Cardiac fibroblast (primary cell): ENCODE measurements at regions not wholly inside any gene's neighbourhood (a gene's known extent, or its start where the extent isn't known, plus 50 kb on each side); places are given as distances from the start of the nearest gene placed in this dataset.

Experiments
- DNase-seq, 2 donors: peaks; one replicate each; pipeline versions ENCODE4 v3.0.0 to v3.0.0-alpha.2; 2010; ENCODE audit warnings: low read depth in 2 of 2
- H3K4me3 ChIP-seq, 2 donors: replicated peaks in 1 of 2; 1 replicate in 1 of 2; 2 replicates in 1 of 2; pipeline ENCODE4 v1.5.1; 2011; ENCODE audit warnings: low read depth in 2 of 2, low read length in 2 of 2, mild to moderate bottlenecking in 2 of 2, moderate library complexity in 1 of 2
- TF ChIP-seq, protein P1 (sequence below): IDR thresholded peaks from one replicate; pipeline ENCODE4 v1.5.1; 2011; ENCODE audit warnings: low read depth, mild to moderate bottlenecking, low read length, inconsistent platforms

DNA sequence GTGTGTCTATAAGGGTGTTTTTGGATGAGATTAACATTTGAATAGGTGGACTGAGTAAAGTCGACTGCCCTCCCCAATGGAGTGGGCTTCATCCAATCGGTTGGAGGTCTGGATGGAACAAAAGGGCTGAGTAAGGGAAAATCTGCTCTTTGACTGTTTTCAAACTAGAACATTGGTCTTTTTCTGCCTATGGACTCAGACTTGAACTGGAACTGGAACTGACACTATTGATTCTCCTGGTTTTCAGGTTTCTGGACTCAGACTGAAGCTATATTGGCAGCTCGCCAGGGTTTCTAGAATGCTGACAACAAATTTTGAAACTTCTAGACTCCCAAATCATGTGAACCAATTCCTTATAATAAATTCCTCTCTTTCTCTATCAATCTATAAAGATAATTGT is 498.9 kb upstream of the EPHA7 start:
- H3K4me3 ChIP-seq: no peak overlapping the region
- no peak for DNase-seq
- TF ChIP-seq, protein P1, sequence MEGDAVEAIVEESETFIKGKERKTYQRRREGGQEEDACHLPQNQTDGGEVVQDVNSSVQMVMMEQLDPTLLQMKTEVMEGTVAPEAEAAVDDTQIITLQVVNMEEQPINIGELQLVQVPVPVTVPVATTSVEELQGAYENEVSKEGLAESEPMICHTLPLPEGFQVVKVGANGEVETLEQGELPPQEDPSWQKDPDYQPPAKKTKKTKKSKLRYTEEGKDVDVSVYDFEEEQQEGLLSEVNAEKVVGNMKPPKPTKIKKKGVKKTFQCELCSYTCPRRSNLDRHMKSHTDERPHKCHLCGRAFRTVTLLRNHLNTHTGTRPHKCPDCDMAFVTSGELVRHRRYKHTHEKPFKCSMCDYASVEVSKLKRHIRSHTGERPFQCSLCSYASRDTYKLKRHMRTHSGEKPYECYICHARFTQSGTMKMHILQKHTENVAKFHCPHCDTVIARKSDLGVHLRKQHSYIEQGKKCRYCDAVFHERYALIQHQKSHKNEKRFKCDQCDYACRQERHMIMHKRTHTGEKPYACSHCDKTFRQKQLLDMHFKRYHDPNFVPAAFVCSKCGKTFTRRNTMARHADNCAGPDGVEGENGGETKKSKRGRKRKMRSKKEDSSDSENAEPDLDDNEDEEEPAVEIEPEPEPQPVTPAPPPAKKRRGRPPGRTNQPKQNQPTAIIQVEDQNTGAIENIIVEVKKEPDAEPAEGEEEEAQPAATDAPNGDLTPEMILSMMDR: no peak

DNA sequence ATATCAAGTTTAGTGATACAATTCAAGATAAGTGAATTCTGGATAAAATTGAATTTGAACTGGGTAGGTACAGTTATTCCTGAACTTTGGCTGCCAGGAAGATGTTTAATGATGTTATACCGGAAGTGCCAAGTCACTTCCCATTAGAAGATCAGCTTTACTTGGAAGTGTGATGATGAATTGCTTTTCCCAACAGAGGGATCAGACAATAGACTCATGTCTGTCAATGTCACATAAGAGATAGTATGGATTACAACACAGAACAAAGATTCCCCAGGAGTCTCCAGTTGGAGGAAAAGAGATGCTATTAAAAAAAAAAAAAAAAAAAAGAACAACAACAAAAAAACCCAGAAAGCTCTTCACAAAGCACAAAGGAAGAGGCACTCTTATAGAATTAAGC is 497.9 kb upstream of the EPHA7 start:
- TF ChIP-seq, protein P1: no peak
- no peak for DNase-seq
- H3K4me3 ChIP-seq: no peak overlapping the region

GRCh38 chr6:93916716-93917115 is 497.4 kb upstream of the EPHA7 start:
- DNase-seq: no peak
- TF ChIP-seq, protein P1: no peak

GRCh38 chr6:93915961-93916360 is 496.6 kb upstream of the EPHA7 start:
- H3K4me3 ChIP-seq: no peak overlapping the region
- no peak for DNase-seq
- TF ChIP-seq, protein P1: no peak

More at GRCh38 chr6:93916716-93917115, 497.4 kb upstream of the EPHA7 start:
- H3K4me3 ChIP-seq: no peak overlapping the region

DNA sequence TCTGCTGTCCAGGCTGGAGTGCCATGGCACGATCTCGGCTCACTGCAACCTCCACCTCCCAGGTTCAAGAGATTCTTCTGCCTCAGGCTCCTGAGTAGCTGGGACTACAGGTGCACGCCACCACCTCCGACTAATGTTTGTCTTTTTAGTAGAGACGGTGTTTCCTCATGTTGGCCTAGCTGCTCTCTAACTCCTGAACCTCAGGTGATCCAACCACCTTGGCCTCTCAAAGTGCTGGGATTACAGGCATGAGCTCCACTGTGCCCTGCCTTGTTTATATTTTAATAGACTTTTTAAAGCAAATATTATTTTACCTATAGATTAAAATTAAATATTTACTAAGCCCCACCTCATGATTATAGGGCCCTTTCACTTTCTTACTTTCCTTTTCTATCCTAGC is 483.2 kb upstream of the EPHA7 start:
- no peak overlapping the region for H3K4me3 ChIP-seq
- TF ChIP-seq, protein P1: no peak
- no peak for DNase-seq

- TF ChIP-seq, protein P1: no peak
- no peak overlapping the region for H3K4me3 ChIP-seq
- DNase-seq: no peak
Observed at GRCh38 chr6:93900142-93900541, 480.8 kb upstream of the EPHA7 start.

- TF ChIP-seq, protein P1: no peak
- DNase-seq: peak in 1 of 2 donors; percentile 4
- H3K4me3 ChIP-seq: no peak overlapping the region
Observed at GRCh38 chr6:93896081-93896480, 476.7 kb upstream of the EPHA7 start.
